GM23248 (cell line): ENCODE measurements at regions not wholly inside any gene's neighbourhood (a gene's known extent, or its start where the extent isn't known, plus 50 kb on each side); places are given as distances from the start of the nearest gene placed in this dataset.

ENCODE experiments used
- EZH2 ChIP-seq: fragments of 200-600 bp; sonication (generic); IDR thresholded peaks from 2 replicates; pipeline ENCODE4 v1.6.1; 2018; ENCODE audit warnings: antibody characterized with exemption, mild to moderate bottlenecking; ENCODE audit not compliant: insufficient read depth, poor library complexity, severe bottlenecking
- EZH2phosphoT487 ChIP-seq: fragments of 200-600 bp; sonication (generic); IDR thresholded peaks from 2 replicates; pipeline ENCODE4 v1.6.1; 2018; ENCODE audit warnings: antibody characterized with exemption, moderate library complexity, mild to moderate bottlenecking, low read depth; ENCODE audit not compliant: insufficient read depth

DNA sequence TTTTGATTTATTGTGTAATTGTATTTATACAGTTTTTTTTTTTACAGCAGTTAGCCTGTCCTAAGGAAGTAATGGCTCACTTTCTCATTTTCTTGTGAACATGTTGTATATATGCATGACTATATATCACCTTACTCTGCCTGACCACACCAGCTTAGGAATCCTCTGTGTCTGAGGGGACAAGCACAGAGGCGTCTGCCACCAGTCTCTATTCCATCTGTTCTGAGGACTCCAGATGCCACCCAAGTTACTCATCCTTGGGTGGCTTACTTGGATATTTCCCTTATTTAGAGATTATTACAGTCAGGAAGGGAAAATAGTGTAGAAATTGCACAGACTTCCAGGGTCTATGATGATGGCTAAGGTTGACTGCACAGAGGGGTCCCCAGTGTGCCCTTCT lies 256.3 kb upstream of the C9orf72 start:
- TF ChIP-seq EZH2: no peak
- no peak for TF ChIP-seq EZH2phosphoT487
